ENCODE measurements at regions not wholly inside any gene's neighbourhood (a gene's known extent, or its start where the extent isn't known, plus 50 kb on each side); places are given as distances from the start of the nearest gene placed in this dataset.

DNA sequence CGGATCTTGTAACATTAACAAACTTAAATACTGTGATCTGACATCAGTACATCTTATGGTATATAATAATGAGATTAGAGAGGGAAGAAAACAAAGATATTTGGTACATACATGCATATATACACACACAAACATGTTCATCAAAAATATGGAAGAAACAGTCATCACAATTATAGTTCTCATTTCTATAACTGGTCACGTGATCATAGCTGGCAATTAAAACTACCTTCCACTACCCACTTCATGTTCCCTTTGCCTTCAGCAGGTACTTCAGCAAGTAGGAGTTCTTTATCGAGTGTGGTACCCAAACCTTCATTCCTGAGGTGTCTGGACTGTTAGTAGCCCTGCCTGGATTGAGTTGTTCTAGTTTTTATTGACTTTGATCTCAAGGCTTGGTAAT is 70.9 kb upstream of the ALDH1A3 start:
- Histone ChIP-seq H4K5ac (ENCODE audit: insufficient read length, low read depth, low read length) (no peak overlapping the region), H3K36me3 (ENCODE audit: control insufficient read depth in 2 of 4, insufficient read depth in 4 of 4, low read length in 3 of 4) (no peaks in the 10 kb centered on the region), H2BK20ac (ENCODE audit: low read length) (no peak overlapping the region), H2AK5ac (ENCODE audit: low read depth, low read length) (no peak overlapping the region), H3K9ac (replicated peaks in 1 of 4; ENCODE audit: extremely low read depth in 1 of 4, low read depth in 3 of 4, low read length in 3 of 4) (no peak overlapping the region), H2BK15ac (ENCODE audit: low read length) (no peak overlapping the region), H2BK12ac (ENCODE audit: low read depth, low read length) (no peak overlapping the region), H4K8ac (ENCODE audit: extremely low read depth, insufficient read depth, low read length) (no peak overlapping the region), H3K56ac (replicated peaks; ENCODE audit: insufficient read length, low read depth, low read length) (no peak overlapping the region), H3K23ac (ENCODE audit: insufficient read length) (no peak overlapping the region), H4K20me1 (replicated peaks in 1 of 2; ENCODE audit: control insufficient read depth in 1 of 2, insufficient read depth in 2 of 2, low read length in 2 of 2) (no peaks in the 10 kb centered on the region), H3K27ac (ENCODE audit: low read depth, low read length) (no peak overlapping the region), H3K14ac (ENCODE audit: insufficient read length) (no peak overlapping the region), H3K4me3 (ENCODE audit: extremely low read depth in 1 of 4, insufficient read depth in 2 of 4, low read depth in 3 of 4, low read length in 4 of 4) (no peak overlapping the region), H3K9me3 (ENCODE audit: insufficient read depth in 2 of 2, low read depth in 1 of 2, low read length in 1 of 2) (no peaks in the 10 kb centered on the region), H2BK120ac (replicated peaks; ENCODE audit: low read depth, low read length) (no peak overlapping the region), H3K4me1 (replicated peaks in 1 of 4; ENCODE audit: control insufficient read depth in 3 of 4, insufficient read depth in 4 of 4, low read length in 3 of 4) (no peaks in the 10 kb centered on the region), H3K79me2 (ENCODE audit: control insufficient read depth in 1 of 2, insufficient read depth in 2 of 2, low read length in 2 of 2) (no peaks in the 10 kb centered on the region), H2BK5ac (ENCODE audit: low read depth, low read length) (no peak overlapping the region), H3K4ac (replicated peaks; ENCODE audit: insufficient read length, low read depth, low read length) (no peak overlapping the region), H3K18ac (ENCODE audit: extremely low read depth, low read length) (no peak overlapping the region), H3K79me1 (ENCODE audit: low read depth, low read length) (no peaks in the 10 kb centered on the region), H4K91ac (replicated peaks; ENCODE audit: insufficient read length, low read length) (no peak overlapping the region), H3K27me3 (replicated peaks in 1 of 4; ENCODE audit: control insufficient read depth in 3 of 4, extremely low read depth in 1 of 4, insufficient read depth in 3 of 4, low read length in 3 of 4) (no peaks in the 10 kb centered on the region), H3K23me2 (ENCODE audit: low read depth, low read length) (no peaks in the 10 kb centered on the region), H3K4me2 (ENCODE audit: insufficient read depth in 1 of 2, low read depth in 2 of 2, low read length in 2 of 2) (no peak overlapping the region), H2AFZ (ENCODE audit: low read length) (no peak overlapping the region)
- FAIRE-seq (no peak), DNase-seq (ENCODE audit: low read depth in 1 of 2, low spot score in 2 of 2) (no peak)
- CTCF ChIA-PET (ENCODE audit: partially characterized antibody), result no interaction called here
- POLR2A ChIA-PET (ENCODE audit: partially characterized antibody), result no interaction called here
- WGBS, 2 experiments (ENCODE audit: extremely low coverage in 1 of 2, insufficient coverage in 1 of 2, insufficient read length in 1 of 2, insufficient replicate concordance in 2 of 2, low coverage in 1 of 2, low lambda C conversion rate in 2 of 2, missing lambda C conversion rate in 1 of 2), result 74% methylated on average over 3 of the region's 3 CpGs; no CpG with 5 or more reads in 1 of the 2 experiments
- no peak for TF ChIP-seq ATF2 (IDR thresholded peaks at IDR 0.05; ENCODE audit: low read length)
- TF ChIP-seq SUZ12 (IDR thresholded peaks at IDR 0.05; ENCODE audit: low read length), result no peak
- no peak for TF ChIP-seq KDM5A (IDR thresholded peaks at IDR 0.05; ENCODE audit: low read length)
- TF ChIP-seq PHF8 (conservative IDR thresholded peaks at IDR 0.05; ENCODE audit: low read depth, low read length), result no peak
- TF ChIP-seq RFX5 (IDR thresholded peaks at IDR 0.05; ENCODE audit: borderline replicate concordance, low read depth, low read length), result no peak
- TF ChIP-seq POU5F1 (IDR thresholded peaks at IDR 0.05; ENCODE audit: low read depth, low read length), result no peak

Measured in H1 (cell line).